Esophagus squamous epithelium (tissue), 4 donors: ENCODE measurements at regions not wholly inside any gene's neighbourhood (a gene's known extent, or its start where the extent isn't known, plus 50 kb on each side); places are given as distances from the start of the nearest gene placed in this dataset.

ENCODE experiments used
- CTCF ChIP-seq, 6 experiments: fragments of 450-650 bp in 4 of 6; fragments of 200-600 bp in 2 of 6; sonication (generic) in 2 of 6; IDR thresholded peaks; one replicate each; pipeline ENCODE4 v1.5.1; 2016 to 2019; ENCODE audit warnings: antibody characterized with exemption in 6 of 6, mild to moderate bottlenecking in 4 of 6, moderate library complexity in 4 of 6
- POLR2A ChIP-seq, 4 donors: fragments of 450-650 bp; IDR thresholded peaks; one replicate each; pipeline ENCODE4 v1.6.1; 2017; ENCODE audit warnings: antibody characterized with exemption in 4 of 4, mild to moderate bottlenecking in 4 of 4, moderate library complexity in 3 of 4

- no peak for TF ChIP-seq POLR2A (IDR thresholded peaks at IDR 0.05)
- TF ChIP-seq CTCF (IDR thresholded peaks at IDR 0.05) = no peak
Measured at GRCh38 chr1:106393046-106393445, 663.4 kb upstream of the PRMT6 start.
